ENCODE measurements at regions not wholly inside any gene's neighbourhood (a gene's known extent, or its start where the extent isn't known, plus 50 kb on each side); places are given as distances from the start of the nearest gene placed in this dataset.
"Not testable (repeated sequence)": the region's sequence is repeated elsewhere in the genome, so short reads cannot be mapped to it uniquely, and the experiment has no call there.

- intact Hi-C loops (cut with micrococcal nuclease; ENCODE audit: unreplicated experiment) = loop anchor here (5.0 to 10.0 kb wide), 2 partner anchors 164 to 599 kb away; no protein-coding TSS in a partner anchor
- no peak for TF ChIP-seq CTCF (IDR thresholded peaks at IDR 0.05; ENCODE audit: unreplicated experiment)
- H3K27ac Mint-ChIP-seq (ENCODE audit: unreplicated experiment) = no peak overlapping the region
- H3K4me3 Mint-ChIP-seq (ENCODE audit: low read depth, unreplicated experiment) = no peak overlapping the region
- peaks cover 24% of the 10 kb centered on the region for H3K36me3 Mint-ChIP-seq (ENCODE audit: insufficient read depth, unreplicated experiment)
- H3K27me3 Mint-ChIP-seq (ENCODE audit: unreplicated experiment) = no peaks in the 10 kb centered on the region
- CTCF ChIA-PET = no interaction called here
- H3K4me1 Mint-ChIP-seq (ENCODE audit: low read depth, unreplicated experiment) = peaks cover 46% of the 10 kb centered on the region
- no TSS peak for BruUV-seq (replicated peaks)
- no peak for DNase-seq
- H3K9me3 Mint-ChIP-seq (ENCODE audit: low read depth, unreplicated experiment) = peaks cover 4% of the 10 kb centered on the region
Observed at GRCh38 chr20:48371211-48371610, 456.6 kb downstream of the PREX1 start.

GRCh38 chr20:48368580-48369021, 459.2 kb downstream of the PREX1 start:
- H3K9me3 Mint-ChIP-seq (ENCODE audit: low read depth, unreplicated experiment); BruUV-seq (replicated peaks); CTCF ChIA-PET; H3K27ac Mint-ChIP-seq (ENCODE audit: unreplicated experiment); intact Hi-C loops (cut with micrococcal nuclease; ENCODE audit: unreplicated experiment); H3K4me3 Mint-ChIP-seq (ENCODE audit: low read depth, unreplicated experiment); DNase-seq; H3K27me3 Mint-ChIP-seq (ENCODE audit: unreplicated experiment): not testable (repeated sequence)
- peaks cover 15% of the 10 kb centered on the region for H3K36me3 Mint-ChIP-seq (ENCODE audit: insufficient read depth, unreplicated experiment)
- peaks cover 20% of the 10 kb centered on the region for H3K4me1 Mint-ChIP-seq (ENCODE audit: low read depth, unreplicated experiment)

GRCh38 chr20:48367541-48368358, 460.0 kb downstream of the PREX1 start:
- CTCF ChIA-PET; H3K4me3 Mint-ChIP-seq (ENCODE audit: low read depth, unreplicated experiment); H3K36me3 Mint-ChIP-seq (ENCODE audit: insufficient read depth, unreplicated experiment); H3K27me3 Mint-ChIP-seq (ENCODE audit: unreplicated experiment); intact Hi-C loops (cut with micrococcal nuclease; ENCODE audit: unreplicated experiment); H3K9me3 Mint-ChIP-seq (ENCODE audit: low read depth, unreplicated experiment); H3K27ac Mint-ChIP-seq (ENCODE audit: unreplicated experiment); BruUV-seq (replicated peaks); DNase-seq: not testable (repeated sequence)
- peaks cover 12% of the 10 kb centered on the region for H3K4me1 Mint-ChIP-seq (ENCODE audit: low read depth, unreplicated experiment)

- intact Hi-C loops (cut with micrococcal nuclease; ENCODE audit: unreplicated experiment) = no loop called here
- H3K4me3 Mint-ChIP-seq (ENCODE audit: low read depth, unreplicated experiment) = no peak overlapping the region
- no TSS peak for BruUV-seq (replicated peaks)
- peaks cover 10% of the 10 kb centered on the region for H3K4me1 Mint-ChIP-seq (ENCODE audit: low read depth, unreplicated experiment)
- H3K9me3 Mint-ChIP-seq (ENCODE audit: low read depth, unreplicated experiment) = peaks cover 6% of the 10 kb centered on the region
- H3K27ac Mint-ChIP-seq (ENCODE audit: unreplicated experiment) = no peak overlapping the region
- H3K36me3 Mint-ChIP-seq (ENCODE audit: insufficient read depth, unreplicated experiment) = peaks cover 5% of the 10 kb centered on the region
- CTCF ChIA-PET = interaction anchor here (0.6 kb wide), 1 partner anchor 34 kb away, joined by 3 read pairs; no protein-coding TSS in a partner anchor
- TF ChIP-seq CTCF (IDR thresholded peaks at IDR 0.05; ENCODE audit: unreplicated experiment) = no peak
- DNase-seq = no peak
- H3K27me3 Mint-ChIP-seq (ENCODE audit: unreplicated experiment) = no peaks in the 10 kb centered on the region
Observed at GRCh38 chr20:48366230-48366629, 461.6 kb downstream of the PREX1 start.

DNA sequence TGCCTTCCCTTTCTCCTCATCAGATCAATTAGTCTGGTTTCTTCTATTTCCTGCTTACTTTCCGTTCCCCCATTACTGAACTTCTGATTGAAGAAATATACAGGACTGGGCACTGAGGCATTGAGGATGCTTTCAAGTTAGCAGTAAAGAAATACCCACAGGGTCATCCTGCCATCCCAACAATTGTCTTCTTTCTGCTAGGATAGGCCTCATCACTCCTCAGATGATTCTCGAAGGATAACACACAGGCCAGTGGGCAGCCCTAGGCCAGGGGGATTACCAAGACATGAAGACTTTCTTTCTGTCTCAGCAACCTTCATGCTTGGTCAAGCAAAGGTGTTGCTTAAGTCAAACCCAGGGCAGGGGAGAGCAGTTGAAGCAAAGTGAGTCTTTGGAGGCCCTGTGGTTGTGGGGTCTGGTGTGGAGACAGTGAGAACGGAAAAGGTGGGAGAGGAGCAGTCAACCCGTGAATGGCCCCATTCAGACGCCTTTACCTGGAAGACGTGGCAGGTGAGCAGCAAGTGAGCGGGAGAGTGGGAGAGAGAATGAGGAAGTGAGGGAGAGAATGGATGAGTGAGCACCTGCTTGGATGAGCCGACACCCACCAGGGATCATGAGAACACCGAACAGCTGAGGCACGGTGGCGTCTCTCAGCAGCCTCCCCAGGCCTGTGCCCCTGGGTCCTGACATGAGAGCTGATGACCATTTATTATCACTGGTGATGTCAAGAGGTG, 462.9 kb downstream of the PREX1 start:
- intact Hi-C loops (cut with micrococcal nuclease; ENCODE audit: unreplicated experiment) = no loop called here
- DNase-seq = no peak
- Mint-ChIP-seq H3K27ac (ENCODE audit: unreplicated experiment) (no peak overlapping the region), H3K4me3 (ENCODE audit: low read depth, unreplicated experiment) (no peak overlapping the region), H3K9me3 (ENCODE audit: low read depth, unreplicated experiment) (peaks cover 6% of the 10 kb centered on the region), H3K36me3 (ENCODE audit: insufficient read depth, unreplicated experiment) (peaks cover 13% of the 10 kb centered on the region), H3K27me3 (ENCODE audit: unreplicated experiment) (no peaks in the 10 kb centered on the region), H3K4me1 (ENCODE audit: low read depth, unreplicated experiment) (peaks cover 8% of the 10 kb centered on the region)
- no TSS peak for BruUV-seq (replicated peaks)
- TF ChIP-seq CTCF (IDR thresholded peaks at IDR 0.05; ENCODE audit: unreplicated experiment) = no peak
- CTCF ChIA-PET = interaction anchor here (0.8 to 1.0 kb wide), 2 partner anchors 8 to 69 kb away, joined by 3 read pairs; no protein-coding TSS in a partner anchor
